Nephron progenitor cell (in vitro differentiated cells): ENCODE measurements at regions not wholly inside any gene's neighbourhood (a gene's known extent, or its start where the extent isn't known, plus 50 kb on each side); places are given as distances from the start of the nearest gene placed in this dataset.

Source experiments
- DNase-seq: peaks from one replicate; pipeline ENCODE4 v3.0.0; 2021
- H3K27ac Mint-ChIP-seq: 2 replicates; pipeline ENCODE4 v1.8.0; 2021; ENCODE audit warnings: mild to moderate bottlenecking, moderate library complexity, mixed read lengths
- H3K27me3 Mint-ChIP-seq: 2 replicates; pipeline ENCODE4 v1.8.0; 2021; ENCODE audit warnings: mild to moderate bottlenecking, low read depth, mixed read lengths; ENCODE audit not compliant: poor library complexity
- H3K36me3 Mint-ChIP-seq: 2 replicates; pipeline ENCODE4 v1.8.0; 2021; ENCODE audit warnings: low read depth, mixed read lengths
- H3K4me1 Mint-ChIP-seq: 2 replicates; pipeline ENCODE4 v1.8.0; 2021; ENCODE audit warnings: mixed read lengths
- H3K4me3 Mint-ChIP-seq: 2 replicates; pipeline ENCODE4 v1.8.0; 2021; ENCODE audit warnings: mild to moderate bottlenecking, moderate library complexity, mixed read lengths
- H3K9me3 Mint-ChIP-seq: 2 replicates; pipeline ENCODE4 v1.8.0; 2021; ENCODE audit warnings: mild to moderate bottlenecking, moderate library complexity, mixed read lengths
- TF ChIP-seq, protein P1 (sequence below): fragments of 200-600 bp; sonication (generic); IDR thresholded peaks from 2 replicates; pipeline ENCODE4 v1.5.0; 2021; ENCODE audit warnings: antibody characterized with exemption

DNA sequence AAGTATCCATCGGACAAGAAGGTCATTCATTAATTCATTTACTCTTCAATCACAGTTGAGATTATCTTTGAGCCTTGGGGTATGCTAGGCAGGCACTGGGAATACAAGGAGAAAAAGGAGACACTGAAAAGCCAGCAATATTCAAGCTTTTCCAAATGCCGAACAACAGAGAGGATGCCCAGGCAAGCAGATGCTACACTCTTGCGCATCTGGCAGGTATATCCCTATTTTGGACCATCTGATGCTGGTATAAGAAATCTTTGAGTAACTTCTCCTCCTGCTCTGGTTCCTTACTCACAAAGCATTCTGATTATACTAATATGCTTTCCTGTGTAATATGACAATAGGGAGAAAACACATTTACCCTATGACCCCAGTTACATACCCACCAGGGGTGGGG, 354.9 kb downstream of the CBLL2 start:
- Mint-ChIP-seq H3K36me3 (no peaks in the 10 kb centered on the region), H3K4me1 (no peaks in the 10 kb centered on the region), H3K4me3 (no peak overlapping the region), H3K27ac (no peak overlapping the region), H3K9me3 (no peaks in the 10 kb centered on the region), H3K27me3 (no peaks in the 10 kb centered on the region)
- DNase-seq, result no peak
- TF ChIP-seq, protein P1, sequence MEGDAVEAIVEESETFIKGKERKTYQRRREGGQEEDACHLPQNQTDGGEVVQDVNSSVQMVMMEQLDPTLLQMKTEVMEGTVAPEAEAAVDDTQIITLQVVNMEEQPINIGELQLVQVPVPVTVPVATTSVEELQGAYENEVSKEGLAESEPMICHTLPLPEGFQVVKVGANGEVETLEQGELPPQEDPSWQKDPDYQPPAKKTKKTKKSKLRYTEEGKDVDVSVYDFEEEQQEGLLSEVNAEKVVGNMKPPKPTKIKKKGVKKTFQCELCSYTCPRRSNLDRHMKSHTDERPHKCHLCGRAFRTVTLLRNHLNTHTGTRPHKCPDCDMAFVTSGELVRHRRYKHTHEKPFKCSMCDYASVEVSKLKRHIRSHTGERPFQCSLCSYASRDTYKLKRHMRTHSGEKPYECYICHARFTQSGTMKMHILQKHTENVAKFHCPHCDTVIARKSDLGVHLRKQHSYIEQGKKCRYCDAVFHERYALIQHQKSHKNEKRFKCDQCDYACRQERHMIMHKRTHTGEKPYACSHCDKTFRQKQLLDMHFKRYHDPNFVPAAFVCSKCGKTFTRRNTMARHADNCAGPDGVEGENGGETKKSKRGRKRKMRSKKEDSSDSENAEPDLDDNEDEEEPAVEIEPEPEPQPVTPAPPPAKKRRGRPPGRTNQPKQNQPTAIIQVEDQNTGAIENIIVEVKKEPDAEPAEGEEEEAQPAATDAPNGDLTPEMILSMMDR, result no peak

DNA sequence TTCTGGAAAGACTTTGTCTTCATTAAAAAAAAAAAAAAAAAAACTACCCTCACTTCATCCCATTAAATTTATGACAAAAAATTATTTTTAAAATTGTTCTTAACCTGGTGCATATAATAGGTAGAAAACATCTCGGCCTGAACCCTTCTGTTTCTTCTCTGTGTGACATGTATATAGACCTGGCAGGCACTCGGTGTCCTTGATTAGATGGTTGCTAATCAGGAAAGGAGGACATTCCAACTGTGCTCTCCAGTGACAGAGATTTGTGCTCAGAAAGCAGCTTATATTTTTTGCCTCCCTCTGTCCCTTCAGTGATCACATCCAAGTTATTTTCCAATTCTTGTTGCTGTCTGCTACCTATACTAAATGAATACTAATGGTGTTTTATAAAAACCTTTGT, 355.6 kb downstream of the CBLL2 start:
- H3K9me3 Mint-ChIP-seq, result no peaks in the 10 kb centered on the region
- H3K4me1 Mint-ChIP-seq, result no peaks in the 10 kb centered on the region
- no peaks in the 10 kb centered on the region for H3K36me3 Mint-ChIP-seq

DNA sequence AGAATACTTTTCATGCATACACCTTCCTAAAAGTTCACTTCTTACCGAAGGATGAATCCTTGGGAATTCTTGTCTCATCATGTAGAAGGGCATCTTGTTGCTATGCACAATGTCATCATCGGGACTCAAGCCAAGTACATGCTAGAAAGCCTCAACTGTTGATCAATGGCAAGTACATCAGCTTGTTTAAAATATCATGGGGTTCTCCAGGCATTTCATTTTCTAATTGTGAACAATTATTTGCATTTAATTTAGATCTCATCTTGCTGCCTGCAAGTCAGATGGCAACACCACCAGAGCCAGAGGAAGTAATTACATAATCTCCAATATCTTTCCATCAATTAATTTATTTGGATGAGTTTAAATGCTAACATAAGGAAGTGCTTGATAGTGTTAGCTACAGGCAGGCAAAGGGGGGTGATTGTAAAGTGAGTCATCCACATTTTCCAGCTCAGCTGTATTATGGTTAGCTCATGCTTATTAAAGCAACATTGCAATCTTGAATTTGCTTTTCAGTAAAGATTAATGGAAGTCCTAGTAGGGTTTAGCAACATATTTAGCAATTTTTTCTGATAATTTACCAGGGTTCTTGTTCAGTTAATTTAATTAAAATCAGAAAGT, 356.5 kb downstream of the CBLL2 start:
- peaks cover 3% of the 10 kb centered on the region for H3K27me3 Mint-ChIP-seq
- no peak overlapping the region for H3K27ac Mint-ChIP-seq
- TF ChIP-seq, protein P1, result no peak
- H3K4me1 Mint-ChIP-seq, result no peaks in the 10 kb centered on the region
- H3K9me3 Mint-ChIP-seq, result no peaks in the 10 kb centered on the region
- no peak overlapping the region for H3K4me3 Mint-ChIP-seq
- H3K36me3 Mint-ChIP-seq, result no peaks in the 10 kb centered on the region
- no peak for DNase-seq

More for the DNA sequence above, 355.6 kb downstream of the CBLL2 start:
- Mint-ChIP-seq H3K27me3 (peaks cover 3% of the 10 kb centered on the region), H3K4me3 (no peak overlapping the region), H3K27ac (no peak overlapping the region)
- TF ChIP-seq, protein P1, result no peak
- no peak for DNase-seq

DNA sequence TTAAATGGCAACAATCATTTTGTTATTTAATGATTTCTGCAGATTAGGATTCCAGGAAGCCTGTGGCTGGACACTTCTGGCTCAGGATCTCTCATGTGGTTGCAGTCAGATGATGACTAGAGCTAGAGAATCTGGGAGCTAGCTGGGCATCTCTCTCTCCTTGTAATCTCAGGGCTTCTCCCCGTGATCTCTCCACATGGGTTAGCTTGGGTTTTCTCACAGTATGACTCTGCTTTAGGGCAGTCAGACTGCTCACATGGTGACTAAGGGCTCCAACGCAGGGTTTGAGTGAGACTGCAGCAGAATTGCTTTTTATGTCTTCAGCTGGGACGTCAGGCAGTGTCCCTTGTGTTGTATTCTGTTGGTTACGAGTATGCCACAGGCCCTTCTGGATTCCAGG, 361.4 kb downstream of the CBLL2 start:
- DNase-seq, result no peak
- TF ChIP-seq, protein P1, result no peak
- no peaks in the 10 kb centered on the region for H3K9me3 Mint-ChIP-seq
- no peak overlapping the region for H3K4me3 Mint-ChIP-seq
- no peaks in the 10 kb centered on the region for H3K36me3 Mint-ChIP-seq
- H3K4me1 Mint-ChIP-seq, result no peaks in the 10 kb centered on the region
- H3K27me3 Mint-ChIP-seq, result peaks cover 7% of the 10 kb centered on the region
- H3K27ac Mint-ChIP-seq, result no peak overlapping the region

DNA sequence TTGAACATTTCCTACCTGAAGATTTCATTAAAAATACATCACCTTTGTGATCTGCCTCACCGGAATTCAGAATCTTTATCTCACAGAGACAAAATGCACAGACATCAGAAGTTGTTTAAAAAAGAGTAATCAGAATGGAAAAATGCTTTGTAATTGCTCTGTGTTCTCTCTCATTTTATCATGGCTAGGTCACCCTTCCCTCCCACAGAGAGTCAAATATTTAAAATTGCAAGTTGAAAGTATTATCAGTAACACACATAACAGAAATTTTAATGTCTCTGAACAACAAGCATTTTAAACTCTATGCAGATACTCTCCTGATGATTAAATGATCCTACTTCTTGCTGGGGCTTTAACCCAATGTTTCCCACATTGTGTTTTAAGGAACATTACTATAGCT, 362.0 kb downstream of the CBLL2 start:
- H3K36me3 Mint-ChIP-seq, result no peaks in the 10 kb centered on the region
- no peak overlapping the region for H3K27ac Mint-ChIP-seq
- H3K4me1 Mint-ChIP-seq, result no peaks in the 10 kb centered on the region
- no peak overlapping the region for H3K4me3 Mint-ChIP-seq
- peaks cover 7% of the 10 kb centered on the region for H3K27me3 Mint-ChIP-seq
- no peaks in the 10 kb centered on the region for H3K9me3 Mint-ChIP-seq
- DNase-seq, result no peak
- TF ChIP-seq, protein P1, result no peak

DNA sequence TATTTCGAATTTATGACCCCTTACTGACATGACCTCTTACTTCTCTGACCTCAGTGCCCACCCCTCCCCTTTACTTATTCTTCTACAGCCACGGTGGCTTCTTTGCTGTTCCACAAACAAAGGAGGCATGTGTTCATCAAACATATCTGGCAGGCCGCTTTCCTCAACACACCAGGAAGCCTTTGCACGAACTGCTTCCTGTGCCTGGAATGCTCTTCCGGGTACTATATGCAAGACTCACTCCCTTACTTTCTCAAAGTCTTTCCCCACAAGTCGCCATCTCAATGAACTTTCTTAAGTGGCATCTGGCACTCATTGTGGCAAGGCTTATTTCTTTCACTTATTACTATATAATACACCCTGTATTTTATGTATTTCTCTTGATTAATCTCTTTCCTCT, 351.5 kb upstream of the DDX53 start:
- H3K4me3 Mint-ChIP-seq, result no peak overlapping the region
- H3K9me3 Mint-ChIP-seq, result peaks cover 21% of the 10 kb centered on the region
- peaks cover 12% of the 10 kb centered on the region for H3K4me1 Mint-ChIP-seq
- no peaks in the 10 kb centered on the region for H3K27me3 Mint-ChIP-seq
- no peak for DNase-seq
- no peaks in the 10 kb centered on the region for H3K36me3 Mint-ChIP-seq
- TF ChIP-seq, protein P1, result no peak
- no peak overlapping the region for H3K27ac Mint-ChIP-seq
